ENCODE measurements at regions not wholly inside any gene's neighbourhood (a gene's known extent, or its start where the extent isn't known, plus 50 kb on each side); places are given as distances from the start of the nearest gene placed in this dataset.
"Not testable (repeated sequence)": the region's sequence is repeated elsewhere in the genome, so short reads cannot be mapped to it uniquely, and the experiment has no call there.

- POLR2A ChIA-PET (ENCODE audit: unreplicated experiment), result no interaction called here
These were observed 202.0 kb downstream of the SHQ1 start for GRCh38 chr3:72646263-72646662.

GRCh38 chr3:72643635-72644034, 204.6 kb downstream of the SHQ1 start:
- Histone ChIP-seq H3F3A (ENCODE audit: insufficient read depth, low read depth) (peaks cover 14% of the 10 kb centered on the region; the same call in 1 of the 2 replicates), H3K4me1 (replicated peaks; ENCODE audit: insufficient read depth) (peaks cover 24% of the 10 kb centered on the region)
- BruUV-seq (replicated peaks); H3K79me2 ChIP-seq (ENCODE audit: low read depth); H3K4me3 ChIP-seq; DNase-seq; H3K36me3 ChIP-seq (ENCODE audit: low read depth); CTCF ChIA-PET; H3K9me3 ChIP-seq (ENCODE audit: insufficient read depth, low read depth); H3K9me2 ChIP-seq (ENCODE audit: insufficient read depth); H3K4me2 ChIP-seq; H4K20me1 ChIP-seq (ENCODE audit: insufficient read depth); H2AFZ ChIP-seq; POLR2A ChIA-PET (ENCODE audit: unreplicated experiment); intact Hi-C loops (cut with micrococcal nuclease; ENCODE audit: unreplicated experiment); H3K27ac ChIP-seq; H3K27me3 ChIP-seq (ENCODE audit: insufficient read depth, low read depth): not testable (repeated sequence)

More at GRCh38 chr3:72646263-72646662, 202.0 kb downstream of the SHQ1 start:
- CTCF ChIA-PET, result no interaction called here
- peaks cover 4% of the 10 kb centered on the region; the same call in 1 of the 2 replicates for H3F3A ChIP-seq (ENCODE audit: insufficient read depth, low read depth)
- H3K79me2 ChIP-seq (ENCODE audit: low read depth), result no peaks in the 10 kb centered on the region
- TF ChIP-seq CTCF (conservative IDR thresholded peaks at IDR 0.05) (no peak), EZH2 (IDR thresholded peaks at IDR 0.05; ENCODE audit: low read depth) (no peak)
- no peaks in the 10 kb centered on the region for H3K27me3 ChIP-seq (ENCODE audit: insufficient read depth, low read depth)
- H3K9me3 ChIP-seq (ENCODE audit: insufficient read depth, low read depth), result no peaks in the 10 kb centered on the region
- DNase-seq, result no peak
- no peaks in the 10 kb centered on the region for H3K9me2 ChIP-seq (ENCODE audit: insufficient read depth)
- H3K4me2 ChIP-seq, result no peak overlapping the region
- no peaks in the 10 kb centered on the region for H4K20me1 ChIP-seq (ENCODE audit: insufficient read depth)
- BruUV-seq (replicated peaks), result no TSS peak
- intact Hi-C loops (cut with micrococcal nuclease; ENCODE audit: unreplicated experiment), result no loop called here
- H3K4me1 ChIP-seq (replicated peaks; ENCODE audit: insufficient read depth), result peaks cover 12% of the 10 kb centered on the region
- H3K36me3 ChIP-seq (ENCODE audit: low read depth), result no peaks in the 10 kb centered on the region
- no peak overlapping the region for H3K4me3 ChIP-seq
- no peak overlapping the region for H2AFZ ChIP-seq
- H3K27ac ChIP-seq, result no peak overlapping the region

- no peaks in the 10 kb centered on the region for H3K9me2 ChIP-seq (ENCODE audit: insufficient read depth)
- no peaks in the 10 kb centered on the region for H3K9me3 ChIP-seq (ENCODE audit: insufficient read depth, low read depth)
- peaks cover 14% of the 10 kb centered on the region; the same call in 1 of the 2 replicates for H3F3A ChIP-seq (ENCODE audit: insufficient read depth, low read depth)
- no peaks in the 10 kb centered on the region for H3K79me2 ChIP-seq (ENCODE audit: low read depth)
- H3K4me1 ChIP-seq (replicated peaks; ENCODE audit: insufficient read depth), result peaks cover 24% of the 10 kb centered on the region
- no peaks in the 10 kb centered on the region for H3K36me3 ChIP-seq (ENCODE audit: low read depth)
- H4K20me1 ChIP-seq (ENCODE audit: insufficient read depth), result no peaks in the 10 kb centered on the region
- TF ChIP-seq EZH2 (IDR thresholded peaks at IDR 0.05; ENCODE audit: low read depth), result no peak
- TF ChIP-seq CTCF (conservative IDR thresholded peaks at IDR 0.05), result no peak
- H3K4me3 ChIP-seq, result no peak overlapping the region
- no peak overlapping the region for H2AFZ ChIP-seq
- ChIA-PET POLR2A (ENCODE audit: unreplicated experiment) (no interaction called here), CTCF (interaction anchor here (0.7 kb wide), 1 partner anchor 84 kb away, joined by 5 read pairs; no protein-coding TSS in a partner anchor)
- BruUV-seq (replicated peaks), result no TSS peak
- H3K27me3 ChIP-seq (ENCODE audit: insufficient read depth, low read depth), result no peaks in the 10 kb centered on the region
- peak overlapping the region; percentile 22 for H3K4me2 ChIP-seq
- peak overlapping the region; percentile 79 for H3K27ac ChIP-seq
- peak in 1 of 2 experiments; percentile 81 for DNase-seq
- intact Hi-C loops (cut with micrococcal nuclease; ENCODE audit: unreplicated experiment), result no loop called here
These were observed 206.6 kb downstream of the SHQ1 start for GRCh38 chr3:72641684-72642083.

GRCh38 chr3:72641072-72641471, 207.2 kb downstream of the SHQ1 start:
- Histone ChIP-seq H3K9me2 (ENCODE audit: insufficient read depth) (no peaks in the 10 kb centered on the region), H3F3A (ENCODE audit: insufficient read depth, low read depth) (peaks cover 14% of the 10 kb centered on the region; the same call in 1 of the 2 replicates), H2AFZ (no peak overlapping the region), H3K9me3 (ENCODE audit: insufficient read depth, low read depth) (no peaks in the 10 kb centered on the region), H3K27me3 (ENCODE audit: insufficient read depth, low read depth) (no peaks in the 10 kb centered on the region), H3K4me2 (peak overlapping the region; percentile 22), H3K4me1 (replicated peaks; ENCODE audit: insufficient read depth) (peaks cover 24% of the 10 kb centered on the region), H4K20me1 (ENCODE audit: insufficient read depth) (no peaks in the 10 kb centered on the region), H3K79me2 (ENCODE audit: low read depth) (no peaks in the 10 kb centered on the region), H3K36me3 (ENCODE audit: low read depth) (no peaks in the 10 kb centered on the region), H3K27ac (peak overlapping the region; percentile 79), H3K4me3 (no peak overlapping the region)
- ChIA-PET POLR2A (ENCODE audit: unreplicated experiment) (no interaction called here), CTCF (interaction anchor here (0.7 kb wide), 1 partner anchor 83 kb away, joined by 5 read pairs; no protein-coding TSS in a partner anchor)
- intact Hi-C loops (cut with micrococcal nuclease; ENCODE audit: unreplicated experiment), result no loop called here
- TF ChIP-seq CTCF (conservative IDR thresholded peaks at IDR 0.05) (no peak), EZH2 (IDR thresholded peaks at IDR 0.05; ENCODE audit: low read depth) (no peak)
- DNase-seq, result no peak
- BruUV-seq (replicated peaks), result no TSS peak
